Testis (tissue), 2 donors: ENCODE measurements at regions not wholly inside any gene's neighbourhood (a gene's known extent, or its start where the extent isn't known, plus 50 kb on each side); places are given as distances from the start of the nearest gene placed in this dataset.

Experiments
- CTCF ChIP-seq, 3 experiments: fragments of 450-650 bp in 2 of 3; fragments of 200-600 bp in 1 of 3; sonication (generic) in 1 of 3; IDR thresholded peaks; one replicate each; pipeline ENCODE4 v1.5.1; 2016 to 2019; ENCODE audit warnings: antibody characterized with exemption in 3 of 3, mild to moderate bottlenecking in 2 of 3, moderate library complexity in 1 of 3
- POLR2A ChIP-seq: fragments of 450-650 bp; IDR thresholded peaks from one replicate; pipeline ENCODE4 v1.6.1; 2017; ENCODE audit warnings: antibody characterized with exemption, mild to moderate bottlenecking, moderate library complexity

- TF ChIP-seq POLR2A (no peak), CTCF (IDR thresholded peaks at IDR 0.05) (no peak)
Measured at GRCh38 chr22:49613511-49614270, 214.0 kb downstream of the BRD1 start.
